Upper lobe of left lung (tissue), 6 donors: ENCODE measurements at regions not wholly inside any gene's neighbourhood (a gene's known extent, or its start where the extent isn't known, plus 50 kb on each side); places are given as distances from the start of the nearest gene placed in this dataset.

ENCODE experiments used
- ATAC-seq, 2 donors: fragments of 200-7000 bp; cut with Tn5 transposase; one replicate each; pipeline ENCODE4 v1.9.1; 2022; ENCODE audit warnings: mild to moderate bottlenecking in 2 of 2, moderate library complexity in 2 of 2; ENCODE audit not compliant: low FRiP score in 2 of 2
- DNase-seq, 2 donors: peaks; one replicate each; pipeline ENCODE4 v3.0.0-alpha.2; 2019 to 2020
- H3K27ac ChIP-seq, 4 donors: fragments of 200-600 bp; sonication (generic); one replicate each; pipeline ENCODE4 v1.5.1; 2016 to 2019
- H3K27me3 ChIP-seq, 4 donors: fragments of 200-600 bp; sonication (generic); one replicate each; pipeline ENCODE4 v1.5.1; 2017 to 2019
- H3K36me3 ChIP-seq, 4 donors: fragments of 200-600 bp; sonication (generic); one replicate each; pipeline ENCODE4 v1.5.1; 2016 to 2019
- H3K4me1 ChIP-seq, 4 donors: fragments of 200-600 bp; sonication (generic); one replicate each; pipeline ENCODE4 v1.5.1; 2018 to 2019
- H3K4me3 ChIP-seq, 4 donors: fragments of 200-600 bp; sonication (generic); one replicate each; pipeline ENCODE4 v1.5.1; 2017 to 2019; ENCODE audit warnings: mild to moderate bottlenecking in 2 of 4, moderate library complexity in 1 of 4
- H3K9me3 ChIP-seq, 4 donors: fragments of 200-600 bp; sonication (generic); one replicate each; pipeline ENCODE4 v1.5.1; 2018 to 2019
- EP300 ChIP-seq, 4 donors: sonication (generic); formaldehyde crosslinking; IDR thresholded peaks; one replicate each; pipeline ENCODE4 v1.5.1; 2017; ENCODE audit warnings: antibody characterized with exemption in 4 of 4, control low read depth in 2 of 4
- POLR2A ChIP-seq, 4 donors: fragments of 450-650 bp; IDR thresholded peaks; one replicate each; pipeline ENCODE4 v1.5.1; 2016 to 2017; ENCODE audit warnings: antibody characterized with exemption in 4 of 4, mild to moderate bottlenecking in 2 of 4
- POLR2AphosphoS5 ChIP-seq, 2 donors: sonication (generic); formaldehyde crosslinking; IDR thresholded peaks; one replicate each; pipeline ENCODE4 v1.5.1; 2017; ENCODE audit warnings: antibody characterized with exemption in 2 of 2
- WGBS, 2 donors: methylation state at CpG; one replicate each; pipeline ENCODE4 v1.1.5; 2017 to 2018; 5-methylcytosine and 5-hydroxymethylcytosine counted together
- TF ChIP-seq, protein P1 (sequence below), 6 experiments: fragments of 450-650 bp in 4 of 6; fragments of 200-600 bp in 2 of 6; sonication (generic) in 2 of 6; IDR thresholded peaks; one replicate each; pipeline ENCODE4 v1.5.1; 2016 to 2019; ENCODE audit warnings: antibody characterized with exemption in 6 of 6
- donor health status: DM: no; HTN: no; CAD: no; lungs with moderate emphysema.
- donor health status: DM: no; HTN: yes; CAD: no; lungs with severe emphysema.

DNA sequence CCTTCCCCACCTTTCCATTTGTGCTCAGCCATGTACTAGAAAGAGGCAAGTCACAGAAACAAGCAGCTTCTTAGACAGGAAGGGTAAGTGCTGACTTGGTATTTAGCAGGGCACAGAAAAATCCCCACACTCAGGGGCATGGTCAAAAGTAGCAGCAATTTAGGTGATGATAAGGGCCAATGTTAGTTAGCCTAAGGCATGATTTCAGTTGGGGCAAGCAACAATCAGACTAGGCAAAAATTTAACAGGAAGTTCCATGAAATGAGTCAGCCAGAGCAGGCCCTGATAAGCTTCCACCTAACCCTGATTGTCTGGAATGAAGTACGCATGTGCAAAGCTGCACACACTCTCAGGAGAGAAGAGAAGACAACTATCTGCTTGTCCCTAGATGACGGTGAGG is 423.4 kb upstream of the UBE2E2 start:
- WGBS, 2 donors, result 57 to 87% methylated on average over 2 of the region's 2 CpGs

DNA sequence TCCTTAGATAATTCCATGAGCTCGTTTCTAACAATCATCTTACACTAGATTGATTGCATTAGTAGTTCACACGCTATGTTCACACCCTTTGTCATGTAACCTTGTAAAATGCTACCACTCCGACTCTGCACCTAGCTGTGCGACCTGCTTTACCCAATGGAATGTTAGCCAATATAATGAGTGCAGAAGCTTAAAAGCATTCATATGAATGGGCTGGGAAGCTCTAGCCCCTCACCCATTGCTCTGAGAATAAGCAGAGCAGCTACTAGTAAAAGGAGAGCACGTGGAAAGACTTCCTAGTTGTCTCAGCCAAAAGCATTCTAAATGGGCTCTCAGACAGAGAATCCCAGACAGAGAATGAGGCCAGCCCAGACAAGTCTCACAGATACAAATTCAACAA is 410.6 kb upstream of the UBE2E2 start:
- Histone ChIP-seq H3K36me3 (no peaks in the 10 kb centered on the region), H3K4me3 (no peak overlapping the region), H3K9me3 (no peaks in the 10 kb centered on the region), H3K27ac (no peak overlapping the region), H3K4me1 (no peaks in the 10 kb centered on the region), H3K27me3 (no peaks in the 10 kb centered on the region)
- no peak for TF ChIP-seq POLR2A (IDR thresholded peaks at IDR 0.05)
- no peak for TF ChIP-seq EP300 (IDR thresholded peaks at IDR 0.05)
- DNase-seq (no peak), ATAC-seq (no peak)
- WGBS, 2 donors, result 77 to 78% methylated on average over 5 of the region's 5 CpGs

More for the DNA sequence above, 423.4 kb upstream of the UBE2E2 start:
- ATAC-seq (no peak), DNase-seq (no peak)
- Histone ChIP-seq H3K27ac (no peak overlapping the region), H3K9me3 (peaks cover 0 to 12% (median 0%) of the 10 kb centered on the region in 4 donors), H3K27me3 (no peaks in the 10 kb centered on the region), H3K36me3 (no peaks in the 10 kb centered on the region), H3K4me3 (no peak overlapping the region), H3K4me1 (no peaks in the 10 kb centered on the region)
- TF ChIP-seq POLR2AphosphoS5 (IDR thresholded peaks at IDR 0.05) (no peak), EP300 (IDR thresholded peaks at IDR 0.05) (no peak), POLR2A (IDR thresholded peaks at IDR 0.05) (no peak)
- TF ChIP-seq, protein P1, sequence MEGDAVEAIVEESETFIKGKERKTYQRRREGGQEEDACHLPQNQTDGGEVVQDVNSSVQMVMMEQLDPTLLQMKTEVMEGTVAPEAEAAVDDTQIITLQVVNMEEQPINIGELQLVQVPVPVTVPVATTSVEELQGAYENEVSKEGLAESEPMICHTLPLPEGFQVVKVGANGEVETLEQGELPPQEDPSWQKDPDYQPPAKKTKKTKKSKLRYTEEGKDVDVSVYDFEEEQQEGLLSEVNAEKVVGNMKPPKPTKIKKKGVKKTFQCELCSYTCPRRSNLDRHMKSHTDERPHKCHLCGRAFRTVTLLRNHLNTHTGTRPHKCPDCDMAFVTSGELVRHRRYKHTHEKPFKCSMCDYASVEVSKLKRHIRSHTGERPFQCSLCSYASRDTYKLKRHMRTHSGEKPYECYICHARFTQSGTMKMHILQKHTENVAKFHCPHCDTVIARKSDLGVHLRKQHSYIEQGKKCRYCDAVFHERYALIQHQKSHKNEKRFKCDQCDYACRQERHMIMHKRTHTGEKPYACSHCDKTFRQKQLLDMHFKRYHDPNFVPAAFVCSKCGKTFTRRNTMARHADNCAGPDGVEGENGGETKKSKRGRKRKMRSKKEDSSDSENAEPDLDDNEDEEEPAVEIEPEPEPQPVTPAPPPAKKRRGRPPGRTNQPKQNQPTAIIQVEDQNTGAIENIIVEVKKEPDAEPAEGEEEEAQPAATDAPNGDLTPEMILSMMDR (IDR thresholded peaks at IDR 0.05), result no peak

DNA sequence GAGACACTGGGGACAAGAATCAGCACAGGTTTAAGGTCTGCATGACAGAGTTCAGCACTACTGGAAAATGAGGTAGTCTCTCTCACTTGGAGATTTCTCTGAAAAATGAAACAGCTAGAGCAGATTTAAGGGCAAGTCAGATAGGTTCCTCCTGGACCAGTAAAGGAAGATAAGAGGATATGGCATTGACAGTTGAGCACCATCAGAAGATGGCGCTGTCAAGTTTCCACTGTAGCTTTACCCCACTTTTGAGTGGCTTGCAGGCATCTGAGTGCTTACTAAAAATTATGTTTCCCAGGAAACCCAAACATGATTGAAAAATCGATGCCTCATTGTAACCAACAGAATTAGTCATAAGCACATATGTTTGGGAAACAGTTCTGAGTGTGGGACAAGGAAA is 407.2 kb upstream of the UBE2E2 start:
- WGBS, 2 donors, result 69 to 83% methylated on average over 2 of the region's 2 CpGs
- no peak overlapping the region for H3K27ac ChIP-seq
- H3K27me3 ChIP-seq, result no peaks in the 10 kb centered on the region
- H3K4me3 ChIP-seq, result no peak overlapping the region
- H3K9me3 ChIP-seq, result no peaks in the 10 kb centered on the region
- DNase-seq (no peak), ATAC-seq (no peak)
- no peaks in the 10 kb centered on the region for H3K4me1 ChIP-seq
- H3K36me3 ChIP-seq, result no peaks in the 10 kb centered on the region
- no peak for TF ChIP-seq EP300 (IDR thresholded peaks at IDR 0.05)
- no peak for TF ChIP-seq POLR2AphosphoS5 (IDR thresholded peaks at IDR 0.05)
- TF ChIP-seq, protein P1 (IDR thresholded peaks at IDR 0.05), result no peak
- TF ChIP-seq POLR2A (IDR thresholded peaks at IDR 0.05), result no peak

DNA sequence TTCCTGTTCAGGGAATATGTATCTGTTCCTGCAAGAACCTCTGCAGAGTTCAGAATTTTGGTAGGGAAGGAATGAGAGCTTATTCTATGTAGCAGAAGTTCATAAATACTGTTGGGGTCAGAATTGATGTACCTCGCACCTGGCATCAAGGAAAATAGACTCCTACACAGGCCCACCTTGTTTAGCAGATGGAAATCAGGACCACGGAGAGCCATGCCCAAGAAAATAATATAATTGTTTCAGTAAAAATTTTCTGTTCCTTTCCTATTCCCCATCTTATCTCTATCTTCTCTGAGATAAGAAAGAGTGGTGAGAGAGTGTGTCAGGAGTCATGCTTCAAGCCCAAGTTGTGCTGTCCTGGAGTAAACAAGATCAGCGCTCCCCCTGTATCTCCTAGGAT is 404.7 kb upstream of the UBE2E2 start:
- Histone ChIP-seq H3K36me3 (no peaks in the 10 kb centered on the region), H3K9me3 (no peaks in the 10 kb centered on the region), H3K4me3 (no peak overlapping the region), H3K27ac (no peak overlapping the region), H3K4me1 (no peaks in the 10 kb centered on the region), H3K27me3 (no peaks in the 10 kb centered on the region)
- WGBS, 2 donors, result 80 to 84% methylated on average over 3 of the region's 3 CpGs
- no peak for TF ChIP-seq EP300 (IDR thresholded peaks at IDR 0.05)
- TF ChIP-seq, protein P1 (IDR thresholded peaks at IDR 0.05), result no peak
- TF ChIP-seq POLR2A (IDR thresholded peaks at IDR 0.05), result no peak
- TF ChIP-seq POLR2AphosphoS5 (IDR thresholded peaks at IDR 0.05), result no peak
- no peak for ATAC-seq
- DNase-seq, result no peak

DNA sequence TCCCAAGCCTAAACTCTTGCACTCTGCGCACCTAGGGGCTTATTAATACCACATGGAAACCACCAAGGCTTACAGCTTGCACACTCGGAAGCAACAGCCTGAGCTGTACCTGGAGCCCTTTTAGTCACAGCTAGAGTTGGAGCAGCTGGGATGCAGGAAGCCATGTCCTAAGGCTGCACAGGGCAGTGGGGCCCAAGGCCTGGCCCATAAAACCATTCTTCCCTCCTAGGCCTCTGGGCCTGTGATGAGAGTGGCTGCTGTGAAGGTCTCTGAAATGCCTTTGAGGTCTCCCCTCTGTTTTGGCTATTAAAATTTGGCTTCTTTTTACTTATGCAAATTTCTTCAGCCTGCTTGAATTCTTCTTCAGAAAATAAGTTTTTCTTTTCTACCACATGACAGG is 383.9 kb upstream of the UBE2E2 start:
- Histone ChIP-seq H3K27me3 (no peaks in the 10 kb centered on the region), H3K27ac (no peak overlapping the region), H3K4me1 (no peaks in the 10 kb centered on the region), H3K9me3 (peaks cover 0 to 5% (median 0%) of the 10 kb centered on the region in 4 donors), H3K4me3 (no peak overlapping the region), H3K36me3 (no peaks in the 10 kb centered on the region)
- no peak for ATAC-seq
- DNase-seq, result no peak
- TF ChIP-seq POLR2AphosphoS5 (IDR thresholded peaks at IDR 0.05), result no peak
- TF ChIP-seq, protein P1 (IDR thresholded peaks at IDR 0.05), result no peak
- TF ChIP-seq POLR2A (IDR thresholded peaks at IDR 0.05), result no peak
- TF ChIP-seq EP300 (IDR thresholded peaks at IDR 0.05), result no peak
- WGBS, 2 donors, result 100% methylated on average over 2 of the region's 2 CpGs
